ENCODE measurements at regions not wholly inside any gene's neighbourhood (a gene's known extent, or its start where the extent isn't known, plus 50 kb on each side); places are given as distances from the start of the nearest gene placed in this dataset.

DNA sequence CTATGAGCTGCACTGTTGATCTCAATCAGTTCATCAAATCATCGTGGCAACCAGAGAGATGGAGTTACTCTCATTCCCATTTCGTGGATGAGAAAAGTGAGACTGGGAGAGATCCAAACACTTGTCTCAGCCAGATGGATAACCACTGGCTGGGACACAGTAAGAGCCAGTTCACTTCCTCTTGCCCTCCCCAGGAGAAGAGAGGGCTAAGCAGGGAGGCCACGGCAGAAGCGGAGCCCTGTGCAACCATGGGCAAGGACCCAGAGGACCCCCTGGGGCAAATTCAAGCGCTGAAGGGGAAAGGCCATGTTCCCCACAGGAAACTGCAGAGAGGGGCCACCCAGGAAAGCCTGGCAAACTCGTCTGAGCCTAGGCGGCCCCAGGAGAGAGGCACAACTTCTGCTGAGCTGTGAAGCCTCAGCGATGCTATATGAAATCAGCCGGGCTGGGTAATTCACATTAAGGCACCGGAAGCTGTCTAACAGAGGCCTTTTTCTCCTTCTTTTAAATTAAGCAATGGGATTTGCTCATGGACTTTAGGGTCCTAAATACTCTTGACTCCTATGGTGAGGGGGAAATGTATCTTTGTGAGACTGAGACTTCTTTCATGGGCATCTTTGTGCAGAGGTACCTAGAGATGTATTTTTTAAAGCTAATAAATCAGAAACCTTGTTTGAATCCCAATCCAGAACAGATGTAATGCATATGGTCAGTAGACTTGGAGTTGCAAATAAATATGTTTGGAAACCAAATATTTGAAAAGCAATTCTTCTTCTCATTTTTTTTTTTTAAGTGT, 137.1 kb upstream of the SMIM23 start:
- no peak for DNase-seq (ENCODE audit: low read depth in 2 of 2)

DNA sequence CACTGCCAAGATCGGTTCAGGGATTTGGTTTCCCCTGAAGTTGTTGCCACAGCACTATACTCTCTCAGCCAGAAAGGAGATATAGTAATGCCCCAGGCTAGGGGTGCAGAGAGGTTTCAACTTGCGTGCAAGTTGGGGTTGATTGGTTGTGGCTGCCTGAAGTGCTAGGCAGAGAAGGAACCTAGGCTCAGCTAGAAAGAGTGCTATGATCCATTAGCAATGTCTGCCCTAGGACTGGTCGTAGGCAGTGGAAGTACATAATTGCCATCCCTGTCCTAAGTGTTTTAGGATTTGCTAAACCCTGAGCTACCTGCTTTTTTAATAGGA, 136.6 kb upstream of the SMIM23 start:
- DNase-seq (ENCODE audit: low read depth in 2 of 2), result no peak

DNA sequence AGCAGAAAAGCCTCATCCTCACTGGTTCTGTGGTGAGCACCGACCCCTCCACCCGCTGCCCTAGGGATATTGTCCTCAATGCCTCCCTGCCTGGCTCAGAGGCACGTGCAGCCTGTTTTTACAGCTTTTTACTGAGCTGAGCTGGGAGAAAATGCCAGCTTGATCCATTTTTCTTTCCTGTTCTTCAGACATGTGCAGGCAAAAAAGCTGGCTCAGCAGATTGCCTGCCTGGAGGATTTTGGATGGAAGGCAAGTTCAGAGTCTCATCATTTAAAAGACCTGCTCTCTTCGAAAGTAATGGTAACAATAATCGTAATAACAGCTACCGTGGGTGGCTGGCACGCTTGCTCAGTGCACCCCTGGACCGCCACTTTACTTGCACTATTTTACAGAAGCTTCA, 135.0 kb upstream of the SMIM23 start:
- DNase-seq (ENCODE audit: low read depth in 2 of 2), result no peak

DNA sequence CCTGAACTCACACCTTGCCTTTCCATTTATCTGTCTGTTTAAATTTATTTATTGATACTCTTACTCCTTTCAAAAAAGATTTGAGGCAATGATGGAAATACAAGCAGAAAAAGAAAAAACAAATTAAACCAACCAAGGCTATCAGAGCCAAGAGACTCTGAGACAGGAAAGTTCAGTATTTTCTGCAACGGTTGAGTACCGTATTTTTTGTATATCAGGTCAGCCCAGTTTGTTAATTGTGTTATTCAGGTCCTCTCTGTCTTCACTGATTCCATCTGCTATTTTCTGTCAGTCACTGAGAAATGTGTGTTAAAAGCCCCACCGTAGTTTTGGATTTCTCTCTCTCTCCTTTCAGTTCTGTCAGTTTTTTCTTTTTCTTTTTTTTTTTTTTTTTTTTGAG, 134.5 kb upstream of the SMIM23 start:
- DNase-seq (ENCODE audit: low read depth in 2 of 2), result no peak

DNA sequence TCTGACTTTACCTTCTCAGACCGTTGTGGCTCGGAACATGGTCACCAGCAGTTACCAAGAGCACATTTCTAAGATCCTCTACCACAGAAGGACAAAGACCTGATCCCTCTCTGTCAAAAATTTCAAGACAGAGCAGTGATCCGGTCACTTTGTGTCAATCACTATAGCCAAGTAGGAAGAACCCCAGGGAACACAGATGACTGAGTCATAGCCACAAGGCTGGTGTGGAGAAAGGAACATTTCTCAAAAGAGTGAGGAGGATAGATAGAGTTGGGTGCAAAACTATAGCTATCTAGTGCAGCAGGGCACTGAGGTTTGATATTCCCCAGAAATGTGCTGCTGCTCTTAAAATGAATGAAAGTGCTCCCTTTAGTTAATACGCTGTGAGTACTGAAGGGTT, 130.7 kb upstream of the SMIM23 start:
- no peak for DNase-seq (ENCODE audit: low read depth in 2 of 2)

DNA sequence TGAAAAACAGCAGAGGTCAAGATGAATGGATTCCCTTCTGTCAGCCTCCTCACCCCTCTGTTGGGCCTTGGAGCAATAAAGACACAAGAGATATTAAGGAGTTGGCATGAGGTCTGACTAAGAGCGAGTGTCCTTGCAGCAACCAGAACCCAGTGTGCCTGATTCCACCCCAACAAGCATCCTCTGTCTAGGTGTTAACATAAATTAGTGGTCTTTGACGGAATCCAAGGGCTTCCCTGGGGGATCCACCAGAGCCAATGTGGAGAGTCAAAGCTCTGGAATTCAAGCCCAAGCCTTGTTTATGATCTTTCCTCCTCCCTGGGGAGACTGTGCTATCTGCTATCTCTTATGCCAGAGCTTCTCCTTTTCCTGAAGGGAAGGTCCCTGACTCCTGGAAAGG, 128.1 kb upstream of the SMIM23 start:
- no peak for DNase-seq (ENCODE audit: low read depth in 2 of 2)

DNA sequence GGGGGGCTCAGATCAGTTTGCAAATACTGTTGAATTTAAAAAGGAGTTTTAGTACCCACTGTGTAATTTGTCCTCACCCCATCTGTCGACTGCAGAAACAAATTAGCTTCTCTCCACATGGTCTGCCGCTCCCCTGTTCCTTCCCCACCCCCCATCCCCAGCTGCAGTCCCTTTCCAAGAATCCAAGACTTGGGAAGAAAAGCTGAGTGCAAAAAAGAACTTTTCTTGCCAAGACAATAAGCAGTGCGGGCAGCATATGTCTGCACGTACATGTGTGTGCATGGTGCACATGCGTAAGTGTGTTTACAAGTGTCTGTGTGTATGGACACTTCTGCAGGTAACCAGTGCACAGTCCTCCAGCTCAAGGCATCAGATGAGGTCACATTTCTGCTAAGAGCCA, 125.7 kb upstream of the SMIM23 start:
- DNase-seq (ENCODE audit: low read depth in 2 of 2), result no peak

DNA sequence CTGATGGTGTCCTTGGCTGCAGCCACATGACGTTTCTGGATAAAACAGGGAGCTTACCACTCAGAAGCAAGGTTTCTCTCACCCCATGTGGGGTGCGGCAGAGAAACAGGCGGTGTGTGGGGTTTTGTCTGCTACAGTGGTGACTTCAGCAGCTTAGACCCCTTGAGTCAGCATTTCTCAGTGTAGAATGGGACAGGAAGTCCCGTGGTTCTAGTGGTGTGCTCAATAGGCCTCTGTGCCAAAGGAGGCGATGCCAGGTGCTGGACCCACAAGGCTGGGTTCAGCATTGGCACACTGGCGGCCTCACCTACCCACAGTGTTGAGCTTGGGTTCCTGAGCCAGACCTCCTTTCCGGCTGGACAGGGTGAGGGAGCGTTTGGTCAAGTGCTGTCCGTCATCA, 125.2 kb upstream of the SMIM23 start:
- no peak for DNase-seq (ENCODE audit: low read depth in 2 of 2)

DNA sequence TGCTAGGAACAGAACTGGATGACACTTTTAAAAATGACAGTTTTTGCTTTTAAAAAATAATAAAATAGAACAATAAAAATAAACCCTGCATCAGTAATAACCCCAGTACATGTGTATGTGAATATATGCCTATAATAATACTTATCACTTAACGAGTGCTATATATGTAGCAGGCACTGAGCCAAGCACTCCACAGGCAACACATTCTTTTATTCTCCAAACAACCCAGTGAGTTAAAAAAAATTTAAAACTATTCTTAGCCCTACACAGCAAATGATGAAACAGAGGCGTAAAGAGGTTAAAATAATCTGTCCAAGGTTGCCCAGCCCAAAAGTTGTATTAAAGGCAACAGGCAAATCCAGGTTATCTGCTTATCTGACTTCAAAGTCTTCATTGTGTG, 124.5 kb upstream of the SMIM23 start:
- no peak for DNase-seq (ENCODE audit: low read depth in 2 of 2)

DNA sequence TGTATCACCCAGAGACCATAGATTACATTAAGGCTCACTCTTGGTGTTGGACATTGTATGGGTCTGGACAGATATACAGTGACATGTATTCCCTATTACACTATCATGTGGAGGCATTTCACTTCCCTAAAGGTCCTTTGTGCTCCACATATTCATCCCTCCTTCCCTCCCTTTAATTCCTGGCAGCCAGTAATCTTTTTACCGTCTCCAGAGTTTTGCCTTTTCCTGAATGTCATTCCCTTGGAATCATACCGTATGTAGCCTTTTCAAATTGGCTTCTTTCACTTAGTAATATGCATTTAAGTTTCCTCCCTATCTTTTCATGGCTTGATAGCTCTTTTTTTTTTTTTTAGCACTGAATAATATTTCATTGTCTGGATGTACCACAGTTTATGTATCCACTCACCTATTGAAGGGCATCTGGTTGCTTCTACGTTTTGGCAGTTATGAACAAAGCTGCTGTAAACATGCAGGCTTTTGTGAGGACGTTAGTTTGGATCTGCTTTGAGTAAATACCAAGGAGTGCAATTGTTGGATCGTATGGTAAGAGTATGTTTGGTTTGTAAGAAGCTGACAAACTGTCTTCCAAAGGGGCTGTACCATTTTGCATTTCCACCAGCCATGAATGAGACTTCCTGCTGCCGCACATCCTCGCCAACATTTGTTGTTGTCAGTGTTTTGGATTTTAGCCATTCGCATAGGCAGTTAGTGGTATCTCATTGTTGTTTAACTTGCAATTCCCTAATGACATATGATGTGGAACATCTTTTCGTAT, 122.1 kb upstream of the SMIM23 start:
- DNase-seq (ENCODE audit: low read depth in 2 of 2), result no peak

DNA sequence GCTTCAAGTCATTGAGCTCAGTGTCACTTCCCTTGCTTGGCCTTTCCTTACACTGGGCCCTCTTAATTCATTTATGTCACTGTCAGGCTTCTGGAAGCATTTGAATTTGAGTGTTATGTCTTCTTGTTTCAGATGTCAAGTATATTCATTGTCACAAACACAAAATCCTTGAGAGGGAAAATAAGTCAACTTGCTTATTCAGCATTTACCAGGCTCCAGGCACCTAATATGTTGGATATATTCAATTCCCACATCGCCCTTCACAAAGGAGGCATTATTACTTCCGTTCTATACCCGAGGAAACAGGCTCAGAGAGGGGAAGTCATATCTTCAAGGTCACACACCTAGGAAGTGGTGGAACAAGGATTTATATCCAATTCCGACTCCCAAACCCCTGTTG, 121.1 kb upstream of the SMIM23 start:
- DNase-seq (ENCODE audit: low read depth in 2 of 2), result no peak

DNA sequence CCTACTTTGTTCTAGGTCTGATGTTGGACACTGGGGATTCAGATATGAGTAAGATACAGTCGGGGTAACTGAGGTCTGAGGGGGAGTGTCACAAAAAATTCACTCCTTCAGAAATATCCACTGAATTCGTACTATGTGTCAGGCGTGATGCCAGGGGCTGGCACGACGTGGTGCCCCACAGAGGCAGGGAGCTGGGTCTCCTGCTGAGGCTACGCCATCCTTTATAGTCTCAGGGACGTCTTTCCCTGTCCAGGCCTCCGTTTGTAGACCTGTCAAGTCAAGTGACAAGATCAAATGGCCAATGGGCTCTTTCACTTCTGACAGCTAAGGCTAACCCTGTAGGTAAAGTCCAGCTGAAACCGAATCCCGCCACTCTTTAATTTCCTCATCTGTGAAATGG, 118.8 kb upstream of the SMIM23 start:
- DNase-seq (ENCODE audit: low read depth in 2 of 2), result no peak

DNA sequence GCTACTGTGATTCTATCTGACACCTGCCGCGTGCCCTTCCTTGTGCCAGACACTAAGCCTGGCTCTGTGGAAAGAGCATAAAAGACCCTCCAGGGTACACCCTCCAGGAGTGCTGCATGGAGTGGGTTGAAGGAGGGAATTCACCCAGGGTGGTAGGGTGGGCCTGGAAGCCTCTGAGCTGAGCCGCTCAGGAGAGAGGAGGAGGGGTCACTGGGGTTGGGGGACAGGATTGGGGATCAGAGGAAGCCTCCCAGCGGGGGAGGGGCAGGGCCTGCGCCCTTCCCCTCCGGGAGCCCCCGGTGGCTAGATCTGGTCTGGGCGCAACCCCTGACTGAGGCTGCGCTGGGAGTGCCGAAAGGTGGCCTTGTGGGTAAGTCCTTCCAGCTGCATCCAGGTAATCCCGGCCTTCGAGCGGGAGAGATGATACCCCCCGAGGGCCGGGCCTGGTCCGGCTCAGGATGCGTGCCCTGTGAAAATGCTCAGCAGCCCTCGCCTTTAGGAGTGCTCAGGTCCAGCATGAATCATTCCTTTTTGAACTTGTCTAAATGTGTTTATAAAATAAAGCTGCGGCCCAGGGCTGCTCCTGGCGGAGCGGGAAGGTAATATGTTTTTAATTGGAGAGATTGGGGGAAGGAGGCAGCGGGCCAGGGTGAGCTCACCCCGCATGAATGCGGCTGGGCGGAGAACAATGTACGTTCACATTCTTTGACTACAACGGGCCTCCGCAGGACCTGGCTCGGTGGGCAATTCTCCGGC, 118.1 kb upstream of the SMIM23 start:
- DNase-seq (ENCODE audit: low read depth in 2 of 2), result peak; percentile 27 to 75

DNA sequence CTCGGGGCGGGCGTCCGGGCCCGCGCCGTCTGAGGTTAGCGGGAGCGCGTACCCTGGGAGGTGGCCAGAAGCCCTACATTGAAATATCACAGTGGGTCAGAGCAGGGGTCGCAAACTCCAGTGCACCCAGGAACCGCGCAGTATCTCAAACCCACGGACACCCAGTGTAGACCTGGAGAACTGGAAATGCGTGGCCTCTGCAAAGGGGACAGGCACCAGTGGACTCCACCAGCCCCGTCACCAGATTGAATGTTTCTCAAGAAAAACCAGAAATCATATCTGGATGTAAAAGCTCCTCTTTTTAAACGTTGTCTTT, 117.6 kb upstream of the SMIM23 start:
- DNase-seq (ENCODE audit: low read depth in 2 of 2), result no peak

DNA sequence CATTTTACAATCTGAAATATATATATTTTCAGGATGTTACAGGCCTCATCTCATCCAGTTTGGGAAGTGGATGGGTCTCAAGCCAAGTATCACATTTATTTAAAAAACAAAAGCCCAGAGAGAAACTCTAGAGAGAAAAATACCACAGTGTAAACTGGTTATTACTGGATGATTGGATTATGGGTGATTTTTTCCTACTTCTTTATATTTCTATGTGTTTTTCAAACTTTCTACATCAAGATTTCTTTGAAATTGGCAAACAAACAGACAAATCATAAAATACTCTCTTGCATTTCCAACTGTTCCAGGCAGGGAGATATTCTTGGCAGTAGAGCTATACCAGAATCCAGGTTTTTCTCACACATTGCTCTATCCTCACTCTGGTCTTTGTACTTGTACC, 116.0 kb upstream of the SMIM23 start:
- DNase-seq (ENCODE audit: low read depth in 2 of 2), result no peak

DNA sequence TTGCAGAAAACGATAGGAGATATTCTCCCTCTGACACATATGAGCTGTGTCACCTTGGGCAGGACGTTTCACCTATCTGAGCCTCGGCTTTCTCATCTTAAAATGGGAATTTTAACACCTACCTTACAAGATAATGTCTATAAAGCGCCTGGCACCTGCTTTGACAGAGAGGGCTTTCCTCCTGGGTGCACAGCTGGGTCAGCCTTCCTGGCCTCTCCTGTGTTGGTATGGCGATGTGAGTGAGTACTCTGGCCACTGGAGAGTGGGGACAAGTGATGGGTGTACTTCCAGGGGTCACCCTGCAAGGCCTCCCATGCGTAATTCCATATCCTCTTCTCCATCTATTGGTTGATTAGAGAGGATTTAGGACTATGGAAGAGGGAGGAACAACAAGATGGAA, 113.1 kb upstream of the SMIM23 start:
- DNase-seq (ENCODE audit: low read depth in 2 of 2), result no peak

DNA sequence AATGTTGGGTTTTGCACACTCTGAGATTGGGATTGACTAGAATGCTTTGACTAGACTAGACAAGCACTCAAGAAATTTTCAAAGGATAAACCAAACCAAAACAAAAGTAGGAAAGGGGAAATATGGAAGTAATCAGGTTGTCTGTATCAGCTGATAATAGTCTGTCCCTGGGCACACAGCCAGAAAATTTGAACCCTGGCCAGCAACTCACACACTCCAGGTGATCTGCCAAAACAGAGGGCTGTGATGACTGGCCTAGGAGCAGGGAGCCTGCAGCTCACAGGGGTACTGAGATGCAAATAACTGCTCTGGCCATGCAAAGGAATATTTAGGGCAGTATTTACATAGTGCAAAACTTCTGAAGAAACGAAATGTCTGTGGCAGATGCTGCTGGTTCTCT, 112.3 kb upstream of the SMIM23 start:
- DNase-seq (ENCODE audit: low read depth in 2 of 2), result peak; percentile 37 to 52

DNA sequence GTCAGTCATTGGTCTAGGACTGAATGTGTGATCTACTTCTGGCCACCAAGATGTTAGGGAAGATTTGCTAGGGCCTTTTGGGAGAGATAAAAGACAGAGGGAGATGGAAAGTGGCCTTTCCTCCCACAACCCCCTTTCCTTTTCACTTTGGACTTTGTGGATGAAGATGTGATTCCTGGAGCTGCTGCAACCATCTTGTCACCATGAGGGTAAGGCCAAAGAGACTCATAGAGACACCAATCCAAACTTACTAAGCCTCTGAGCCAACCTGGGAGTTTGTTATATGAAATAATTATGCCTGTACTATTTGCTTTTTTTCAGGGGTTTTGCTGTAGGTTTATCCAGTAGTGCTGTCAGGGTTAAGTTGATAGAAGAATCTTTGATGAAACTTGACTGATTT, 111.8 kb upstream of the SMIM23 start:
- no peak for DNase-seq (ENCODE audit: low read depth in 2 of 2)

DNA sequence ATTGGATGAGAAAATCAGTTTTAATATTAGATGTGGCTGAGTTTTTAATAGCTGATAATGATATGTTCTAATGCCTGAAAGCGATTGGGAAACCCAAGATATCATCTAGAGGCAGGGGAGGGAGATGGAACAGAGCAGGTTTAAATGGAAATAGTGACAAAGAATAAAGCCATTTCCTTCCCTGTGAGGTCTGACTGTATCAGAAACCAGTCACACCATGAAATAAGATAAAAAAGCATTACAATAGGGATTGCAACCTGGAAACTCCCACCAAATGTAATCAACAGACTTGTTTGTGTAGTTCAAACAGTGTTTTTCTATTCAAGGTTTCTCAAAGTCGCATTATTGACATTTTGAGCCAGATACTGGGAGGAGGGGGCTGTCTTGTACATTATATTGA, 110.1 kb upstream of the SMIM23 start:
- peak; percentile 20 to 55 for DNase-seq (ENCODE audit: low read depth in 2 of 2)

DNA sequence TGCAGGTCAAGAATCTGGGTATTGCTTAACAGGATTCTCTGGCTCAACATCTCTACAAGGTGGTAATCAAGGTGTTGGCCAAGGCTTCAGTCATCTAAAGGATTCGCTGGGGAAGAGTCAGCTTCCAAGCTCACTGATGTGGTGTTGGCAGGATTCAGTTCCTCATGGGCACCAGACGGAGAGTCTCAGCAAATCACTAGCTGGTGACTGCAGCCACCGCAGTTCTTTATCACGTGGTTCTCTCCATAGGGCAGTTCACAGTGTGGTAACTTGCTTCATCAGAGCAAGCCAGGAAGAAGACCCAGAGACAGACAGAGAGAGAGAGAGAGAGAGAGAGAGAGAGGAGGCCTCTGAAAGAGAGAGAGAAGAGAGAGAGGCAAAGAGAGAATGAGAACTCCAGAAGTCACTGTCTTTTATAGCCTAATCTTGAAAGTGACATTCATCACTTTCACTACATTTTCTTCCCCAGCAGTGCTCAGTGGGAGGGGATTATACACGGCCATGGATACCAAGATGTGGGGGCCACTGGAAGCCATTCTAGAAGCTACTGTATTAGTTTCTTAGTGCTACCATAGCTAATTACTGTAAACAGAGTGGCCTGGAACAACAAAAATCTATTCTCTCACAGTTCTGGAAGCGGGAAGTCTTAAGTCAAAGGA, 109.2 kb upstream of the SMIM23 start:
- DNase-seq (ENCODE audit: low read depth in 2 of 2), result no peak

DNA sequence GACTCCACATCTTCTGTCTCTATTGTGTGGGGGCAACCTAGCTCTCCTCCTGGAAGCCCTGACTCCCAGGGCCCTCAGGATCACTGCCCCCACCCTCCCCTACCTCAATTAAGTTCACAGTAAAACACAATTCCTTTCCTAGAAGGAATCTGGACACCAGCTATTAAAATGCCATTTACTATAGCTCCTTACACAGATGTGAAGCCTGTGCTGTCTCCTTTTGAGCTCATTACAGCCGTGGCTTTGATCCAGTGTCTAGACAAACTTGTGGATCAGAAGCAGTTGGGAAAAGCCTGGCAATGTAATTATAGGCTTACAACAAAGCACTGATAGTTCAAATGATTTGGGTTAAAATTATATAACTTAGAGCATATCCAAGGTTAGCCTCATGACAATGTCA, 107.0 kb upstream of the SMIM23 start:
- no peak for DNase-seq (ENCODE audit: low read depth in 2 of 2)

DNA sequence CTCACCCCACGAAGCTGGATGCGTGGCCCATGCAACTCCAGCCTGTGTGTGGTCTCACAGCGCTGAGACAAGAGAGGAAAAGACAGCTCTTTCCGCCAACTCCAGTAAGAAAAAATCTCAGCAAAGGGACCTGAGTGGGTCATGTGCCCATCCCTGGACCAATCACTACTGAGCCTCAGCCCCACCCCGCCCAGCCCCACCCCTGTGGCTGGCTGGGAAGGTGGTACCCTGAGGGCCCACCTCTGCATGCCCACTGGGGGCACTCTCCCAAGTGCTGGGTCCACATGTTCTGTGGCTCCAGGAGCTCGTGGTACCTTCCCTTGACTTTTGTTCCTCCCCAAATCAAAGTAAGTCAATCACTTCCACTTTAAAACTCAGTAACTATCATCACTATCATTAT, 105.1 kb upstream of the SMIM23 start:
- no peak for DNase-seq (ENCODE audit: low read depth in 2 of 2)
